SIG-M5 treated with dmso at 0.1 percent for 504 hours (cell line): ENCODE measurements at regions not wholly inside any gene's neighbourhood (a gene's known extent, or its start where the extent isn't known, plus 50 kb on each side); places are given as distances from the start of the nearest gene placed in this dataset.
"Not testable (repeated sequence)": the region's sequence is repeated elsewhere in the genome, so short reads cannot be mapped to it uniquely, and the experiment has no call there.

Experiments
- DNase-seq: peaks from one replicate; lab custom pipeline; 2025; ENCODE audit not compliant: unreplicated experiment; lab: John Stamatoyannopoulos, UW

DNA sequence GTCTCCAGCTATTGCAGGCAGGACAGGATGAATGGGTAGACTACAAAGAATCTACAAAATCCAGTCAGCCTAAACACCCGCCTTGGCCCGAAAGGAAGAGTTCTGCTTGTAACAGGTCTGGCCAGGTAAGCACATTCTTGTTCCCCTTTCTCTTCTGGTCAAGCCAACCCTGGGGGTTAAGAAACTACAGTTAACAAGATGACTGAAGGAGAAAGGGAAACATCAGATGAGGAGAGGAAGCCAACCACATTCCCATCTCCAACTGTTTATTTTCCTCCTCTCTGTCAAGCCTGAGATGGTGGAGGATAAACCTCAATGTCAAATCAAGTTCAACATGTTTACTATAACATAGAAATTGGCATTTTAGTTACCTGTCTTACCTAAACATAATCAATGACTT is 198.9 kb downstream of the IPMK start:
- DNase-seq, result no peak

- DNase-seq, result no peak
Measured at GRCh38 chr10:58066979-58067378, 200.7 kb downstream of the IPMK start.

DNA sequence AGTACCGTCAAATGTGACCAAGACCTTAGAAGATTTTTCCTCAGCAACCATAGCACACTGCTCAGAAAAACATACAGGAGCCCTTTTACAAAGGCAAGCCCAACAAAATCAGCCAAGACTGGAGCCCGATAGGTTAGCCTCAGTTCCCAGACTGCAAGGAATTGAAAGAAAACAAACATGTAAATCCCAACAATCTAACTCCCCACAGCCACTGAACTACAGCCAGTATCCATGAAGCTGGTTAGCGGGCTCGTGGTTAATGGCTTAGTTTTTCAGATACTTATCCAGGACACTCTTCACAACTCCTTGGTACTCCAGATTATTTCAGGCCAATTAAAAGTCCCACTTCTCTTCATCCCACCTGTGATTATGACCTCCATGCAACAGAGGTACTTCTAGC is 201.6 kb downstream of the IPMK start:
- DNase-seq, result no peak

- DNase-seq, result no peak
Measured at GRCh38 chr10:58065529-58065815, 202.2 kb downstream of the IPMK start.

- DNase-seq, result peak; percentile 10
Measured at GRCh38 chr10:58064714-58065528, 202.8 kb downstream of the IPMK start.

DNA sequence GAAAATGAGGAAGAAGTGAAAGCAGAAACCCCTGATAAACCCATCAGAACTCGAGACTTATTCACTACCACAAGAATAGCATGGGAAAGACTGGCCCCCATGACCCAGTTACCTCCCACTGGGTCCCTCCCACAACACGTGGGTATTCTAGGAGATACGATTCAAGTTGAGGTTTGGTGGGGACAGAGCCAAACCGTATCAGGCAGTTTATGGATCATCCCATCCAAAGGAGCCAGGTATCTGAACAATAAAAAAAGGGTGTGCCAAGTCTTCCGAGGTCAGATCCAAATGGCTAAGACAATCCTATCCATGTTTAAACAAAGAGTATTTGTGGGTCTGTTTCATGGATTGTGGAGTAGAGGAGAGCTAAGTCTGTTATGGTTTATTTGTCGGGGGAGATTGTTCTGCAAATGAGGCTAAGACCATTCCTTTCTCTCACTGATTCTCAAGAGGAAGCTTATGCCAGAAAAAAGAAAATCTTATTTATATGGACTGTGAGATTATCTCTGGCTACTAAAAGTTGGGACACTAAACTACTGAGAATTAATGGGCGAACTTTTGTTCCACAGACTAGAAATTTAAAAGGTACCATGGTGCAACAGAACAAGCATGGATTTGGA is 203.7 kb downstream of the IPMK start:
- DNase-seq, result no peak

GRCh38 chr10:58058683-58059082 is 209.0 kb downstream of the IPMK start:
- DNase-seq, result not testable (repeated sequence)

DNA sequence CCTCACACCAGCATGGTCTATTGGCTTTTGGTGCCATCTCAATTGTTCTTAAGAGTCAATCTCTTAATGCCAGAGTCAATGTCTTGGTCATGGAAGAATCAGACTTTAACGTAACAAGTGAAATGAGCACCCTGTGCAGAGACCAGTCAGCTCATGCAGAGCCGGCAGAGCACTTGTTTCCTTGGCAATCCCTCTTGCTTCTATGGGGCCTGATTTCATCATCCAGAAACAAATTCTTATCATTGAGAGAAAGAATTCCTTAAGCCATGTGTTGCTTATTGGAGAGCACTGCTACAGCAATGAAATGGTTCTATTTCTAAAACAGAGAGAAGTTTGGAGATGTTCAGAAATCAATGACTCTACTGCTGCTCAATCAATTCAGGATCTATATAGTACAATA is 212.8 kb downstream of the IPMK start:
- no peak for DNase-seq

- DNase-seq, result no peak
Measured at GRCh38 chr10:58052772-58053171, 214.9 kb downstream of the IPMK start.

GRCh38 chr10:58050575-58050974 is 217.1 kb downstream of the IPMK start:
- DNase-seq, result no peak

DNA sequence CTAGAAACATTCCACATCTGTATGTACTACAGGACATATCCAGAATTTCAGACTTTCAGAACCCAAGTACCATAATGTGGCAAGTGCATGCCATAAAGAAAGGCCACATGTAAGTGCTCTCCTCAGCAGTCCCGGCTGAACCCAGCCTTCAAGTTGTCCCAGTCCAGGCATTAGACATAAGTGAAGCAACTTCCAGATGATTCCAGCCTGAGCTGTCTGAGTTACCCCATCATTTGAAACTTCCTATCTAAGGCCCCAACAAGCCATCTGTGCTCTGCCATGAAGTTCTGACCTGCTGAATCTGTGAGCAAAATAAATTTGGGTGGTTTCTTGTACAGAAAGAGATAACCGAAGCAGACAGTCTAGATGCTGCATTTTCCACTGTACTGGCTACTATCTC is 218.8 kb downstream of the IPMK start:
- DNase-seq, result no peak

DNA sequence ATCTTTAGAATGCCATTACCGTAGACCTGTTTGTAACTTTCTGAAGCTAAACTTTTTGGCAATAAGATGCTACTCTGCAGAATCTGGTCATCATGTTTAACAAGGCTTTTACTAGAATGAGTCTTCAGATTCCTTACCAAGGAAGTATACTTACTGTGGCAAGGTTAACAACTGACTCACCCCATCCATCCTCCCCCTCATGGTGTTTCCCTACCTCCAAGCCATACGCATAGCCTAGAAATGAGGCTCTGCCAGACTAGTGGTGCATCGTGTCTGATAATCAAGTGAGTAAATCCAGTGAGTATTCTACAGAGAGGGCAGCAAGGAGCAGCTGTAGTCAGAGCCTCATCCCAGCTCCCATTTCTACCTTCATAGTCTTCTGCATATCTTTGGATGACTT is 223.6 kb downstream of the IPMK start:
- DNase-seq, result no peak

GRCh38 chr10:58041901-58042300 is 225.8 kb downstream of the IPMK start:
- no peak for DNase-seq

DNA sequence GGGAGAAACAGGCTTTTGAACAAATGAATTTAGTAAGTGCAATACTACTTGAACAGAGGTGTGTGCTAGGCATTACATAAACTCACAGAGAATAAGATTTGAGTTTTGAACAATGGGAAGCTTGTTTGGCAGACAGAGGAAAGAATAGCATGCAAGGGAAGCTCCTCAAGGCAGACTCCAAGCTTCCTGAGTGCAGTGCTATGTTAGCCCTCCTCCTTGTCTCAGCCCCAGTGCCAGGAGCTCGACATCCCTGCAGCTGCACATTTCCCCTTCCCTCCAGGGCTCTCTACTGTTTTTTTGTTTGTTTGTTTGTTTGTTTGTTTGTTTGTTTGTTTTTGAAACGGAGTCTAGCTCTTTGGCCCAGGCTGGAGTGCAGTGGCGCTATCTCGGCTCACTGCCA is 237.5 kb downstream of the IPMK start:
- no peak for DNase-seq

DNA sequence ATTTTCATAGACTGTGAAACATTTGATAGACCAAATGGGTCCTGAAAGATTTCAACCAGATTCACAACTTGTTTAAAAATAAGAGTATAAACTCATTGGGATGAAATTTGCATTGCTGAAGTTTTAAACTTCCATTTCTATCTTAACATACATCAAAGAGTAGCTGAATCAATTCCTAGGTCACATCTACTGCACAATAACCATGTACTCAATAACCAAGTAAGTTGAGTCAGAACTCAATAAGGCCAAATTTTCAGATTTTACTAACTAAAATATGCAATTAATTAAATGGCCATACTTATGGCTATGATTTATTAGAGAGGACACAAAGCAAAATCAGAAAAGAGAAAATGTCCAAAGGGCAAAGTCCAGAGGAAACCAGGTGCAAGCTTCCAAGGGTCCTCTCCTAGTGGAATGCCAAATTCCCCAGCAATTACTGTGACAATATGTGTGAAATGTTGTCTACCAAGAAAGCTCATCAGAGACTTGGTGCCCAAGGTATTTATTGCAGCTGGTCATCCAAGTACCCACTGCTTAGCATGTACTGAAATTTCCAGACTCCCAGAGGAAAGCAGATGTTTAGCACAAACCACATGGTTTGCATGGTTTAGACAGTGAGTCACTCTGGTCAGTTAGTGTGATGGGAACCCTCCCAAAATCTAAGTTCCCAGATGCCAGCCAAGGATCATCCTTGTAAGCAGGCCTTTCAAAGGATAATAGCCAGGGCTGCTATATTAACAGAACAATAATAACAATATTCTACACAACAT is 238.9 kb downstream of the IPMK start:
- DNase-seq, result no peak

DNA sequence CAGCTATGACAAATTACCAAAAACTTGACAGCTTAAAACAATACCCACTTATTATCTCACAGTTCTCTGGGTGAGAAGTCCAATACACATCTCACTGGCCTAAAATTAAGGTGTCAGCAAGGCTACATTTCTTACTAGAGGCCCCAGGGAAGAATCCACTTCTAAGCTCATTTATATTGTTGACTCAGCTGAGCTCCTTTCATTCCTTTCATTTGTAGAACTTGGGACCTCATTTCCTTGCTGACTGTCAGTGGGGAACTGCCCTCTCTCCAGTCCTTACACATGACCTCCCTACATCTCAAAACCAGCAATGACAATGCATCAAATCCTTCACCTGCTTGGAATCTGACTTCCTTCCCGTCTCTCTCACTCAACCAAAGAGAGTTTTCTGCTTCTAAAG is 240.3 kb downstream of the IPMK start:
- no peak for DNase-seq

- DNase-seq, result no peak
Measured at GRCh38 chr10:58026036-58026435, 241.7 kb downstream of the IPMK start.

DNA sequence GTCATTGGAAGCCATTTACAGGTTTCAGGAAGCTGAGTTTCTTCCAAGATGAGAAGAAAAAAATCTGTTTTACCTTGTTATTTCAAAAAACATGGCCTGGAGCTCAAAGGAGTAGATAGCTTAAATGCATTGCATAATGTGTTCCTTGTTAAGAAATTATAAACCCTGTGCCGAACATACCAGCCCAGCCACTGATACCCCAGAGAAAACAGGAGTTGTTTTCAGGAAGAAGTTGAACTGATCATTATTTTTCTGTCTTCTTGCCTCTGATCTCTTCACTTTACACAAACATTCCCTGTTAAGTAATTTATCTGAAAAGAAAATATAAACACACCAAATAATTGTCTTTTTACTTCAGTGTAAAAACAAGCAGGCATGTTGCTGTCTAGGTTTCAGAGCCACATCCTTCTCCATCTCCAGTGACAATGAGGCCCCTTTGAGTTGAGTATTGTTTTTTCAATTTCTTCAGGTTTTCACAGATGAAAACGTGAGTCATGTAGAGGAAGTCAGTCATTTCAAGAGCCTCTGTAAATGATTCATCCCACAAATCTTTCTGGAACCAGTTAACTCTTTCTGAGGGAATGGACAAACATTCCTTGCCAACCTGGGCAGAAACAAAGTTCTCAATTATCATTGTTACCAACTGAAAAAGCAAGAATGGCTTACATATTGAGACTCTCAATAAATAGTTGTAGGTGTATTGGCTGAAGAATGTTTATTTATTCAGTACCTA is 244.2 kb downstream of the IPMK start:
- DNase-seq, result no peak

DNA sequence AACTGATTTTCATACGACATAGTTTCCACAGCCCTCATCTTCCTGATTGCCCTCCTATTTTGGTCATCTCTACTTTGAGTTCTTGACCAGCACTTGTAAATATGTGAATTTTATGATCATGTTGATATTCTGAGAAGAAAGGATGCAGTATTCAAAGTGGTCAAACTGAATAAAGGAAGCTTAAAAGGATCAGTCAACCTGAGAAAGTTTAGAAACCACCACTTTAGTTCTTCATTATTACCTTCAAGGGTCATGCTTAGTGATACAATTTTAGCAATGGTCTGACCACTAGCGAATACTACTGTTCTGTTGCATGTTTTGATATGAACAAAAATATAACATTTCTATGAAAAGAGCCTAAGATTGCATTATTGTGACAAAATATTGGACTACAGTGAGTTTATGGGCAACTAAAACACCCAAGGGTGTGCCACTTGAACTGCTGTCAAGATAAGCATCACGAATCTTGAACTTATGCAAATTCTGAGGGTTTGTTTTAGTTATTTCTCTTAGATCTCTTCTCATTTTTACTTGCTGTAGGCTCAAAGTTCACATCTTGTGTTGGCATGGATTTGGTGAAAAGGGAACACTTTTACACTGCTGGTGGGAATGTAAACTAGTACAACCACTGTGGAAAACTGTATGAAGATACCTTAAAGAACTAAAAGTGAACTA is 247.7 kb downstream of the IPMK start:
- no peak for DNase-seq

- DNase-seq, result no peak
Measured at GRCh38 chr10:58017719-58018367, 249.9 kb downstream of the IPMK start.

DNA sequence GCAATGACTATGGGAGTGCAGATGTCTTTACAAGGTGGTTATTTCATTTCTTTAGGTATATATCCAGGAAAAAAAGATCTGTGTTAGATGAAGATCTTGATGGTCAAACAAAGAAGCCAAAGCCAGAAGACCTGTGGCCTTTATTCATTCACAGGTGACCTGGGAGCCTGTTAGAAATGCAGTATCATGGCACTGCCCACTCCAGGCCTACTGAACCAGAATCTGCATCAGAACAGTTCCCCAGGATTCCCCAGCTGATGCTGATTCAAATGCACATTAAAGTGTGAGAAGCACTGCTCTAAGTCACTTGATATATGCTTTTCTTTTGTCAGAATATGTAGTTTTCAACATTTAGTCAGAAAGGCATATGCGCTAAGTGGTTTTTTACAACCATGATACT is 251.1 kb downstream of the IPMK start:
- DNase-seq, result no peak
